NB4 (cell line): ENCODE measurements at regions not wholly inside any gene's neighbourhood (a gene's known extent, or its start where the extent isn't known, plus 50 kb on each side); places are given as distances from the start of the nearest gene placed in this dataset.

Experiments used
- DNase-seq: peaks from one replicate; pipeline ENCODE4 v3.0.0; 2010; ENCODE audit warnings: low read depth
- H3K4me3 ChIP-seq: one replicate; pipeline ENCODE4 v1.5.1; 2011; ENCODE audit warnings: mild to moderate bottlenecking, low read depth, low read length, moderate library complexity
- CTCF ChIP-seq: IDR thresholded peaks from one replicate; pipeline ENCODE4 v1.5.1; 2012; ENCODE audit warnings: low read depth, low read length
- MYC ChIP-seq: IDR thresholded peaks from 2 replicates; pipeline ENCODE4 v1.6.1; 2011; ENCODE audit warnings: low read depth, low read length
- POLR2A ChIP-seq: IDR thresholded peaks from 2 replicates; pipeline ENCODE4 v1.6.1; 2011; ENCODE audit warnings: mild to moderate bottlenecking; ENCODE audit not compliant: insufficient read length; ENCODE audit errors: extremely low read depth
- TF ChIP-seq, protein P1 (sequence below): IDR thresholded peaks from 2 replicates; pipeline ENCODE4 v1.6.1; 2011; ENCODE audit warnings: low read depth, low read length

GRCh38 chr11:16685914-16686313, 52.5 kb upstream of the C11orf58 start:
- TF ChIP-seq, protein P1, sequence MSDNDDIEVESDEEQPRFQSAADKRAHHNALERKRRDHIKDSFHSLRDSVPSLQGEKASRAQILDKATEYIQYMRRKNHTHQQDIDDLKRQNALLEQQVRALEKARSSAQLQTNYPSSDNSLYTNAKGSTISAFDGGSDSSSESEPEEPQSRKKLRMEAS, result no peak
- no peak for TF ChIP-seq CTCF
- no peak for TF ChIP-seq POLR2A
- no peak for TF ChIP-seq MYC
- DNase-seq, result no peak
- H3K4me3 ChIP-seq, result no peak overlapping the region

GRCh38 chr11:16678466-16679116, 59.9 kb upstream of the C11orf58 start:
- no peak for DNase-seq
- H3K4me3 ChIP-seq, result no peak overlapping the region
- TF ChIP-seq MYC, result no peak

GRCh38 chr11:16669799-16670415, 68.5 kb upstream of the C11orf58 start:
- no peak for TF ChIP-seq MYC
- no peak for TF ChIP-seq CTCF
- no peak for TF ChIP-seq POLR2A
- TF ChIP-seq, protein P1, result no peak
- no peak overlapping the region for H3K4me3 ChIP-seq
- peak; percentile 1 for DNase-seq

GRCh38 chr11:16632295-16633200, 105.9 kb upstream of the C11orf58 start:
- peak; percentile 38 for DNase-seq
- TF ChIP-seq, protein P1, result no peak
- TF ChIP-seq POLR2A (no peak), CTCF (peak; percentile 28), MYC (no peak)
- no peak overlapping the region for H3K4me3 ChIP-seq

- no peak overlapping the region for H3K4me3 ChIP-seq
- DNase-seq, result no peak
- TF ChIP-seq, protein P1, result no peak
- TF ChIP-seq MYC, result no peak
- TF ChIP-seq POLR2A, result no peak
- TF ChIP-seq CTCF, result no peak
These were observed 107.8 kb upstream of the C11orf58 start for GRCh38 chr11:16630651-16631050.

- TF ChIP-seq MYC (no peak), CTCF (no peak), POLR2A (no peak)
- TF ChIP-seq, protein P1, result no peak
- no peak for DNase-seq
- no peak overlapping the region for H3K4me3 ChIP-seq
These were observed 120.0 kb upstream of the C11orf58 start for GRCh38 chr11:16618431-16618830.
